GM12874 (cell line): ENCODE measurements at regions not wholly inside any gene's neighbourhood (a gene's known extent, or its start where the extent isn't known, plus 50 kb on each side); places are given as distances from the start of the nearest gene placed in this dataset.

Experiments
- CTCF ChIP-seq: IDR thresholded peaks from 2 replicates; pipeline ENCODE4 v1.5.1; 2011; ENCODE audit warnings: low read depth, mild to moderate bottlenecking, control low read depth, low read length, moderate library complexity; ENCODE audit not compliant: insufficient read depth

- no peak for TF ChIP-seq CTCF
Observed at GRCh38 chr4:155599085-155599484, 67.6 kb upstream of the GUCY1A1 start.

GRCh38 chr4:155597933-155598451, 68.7 kb upstream of the GUCY1A1 start:
- no peak for TF ChIP-seq CTCF

- no peak for TF ChIP-seq CTCF
Observed at GRCh38 chr4:155597281-155597680, 69.4 kb upstream of the GUCY1A1 start.

- no peak for TF ChIP-seq CTCF
Observed at GRCh38 chr4:155593793-155594192, 72.9 kb upstream of the GUCY1A1 start.

GRCh38 chr4:155592938-155593297, 73.7 kb upstream of the GUCY1A1 start:
- TF ChIP-seq CTCF, result no peak

GRCh38 chr4:155592179-155592937, 74.3 kb upstream of the GUCY1A1 start:
- TF ChIP-seq CTCF, result no peak

- no peak for TF ChIP-seq CTCF
Observed at GRCh38 chr4:155591738-155592143, 74.9 kb upstream of the GUCY1A1 start.
